HG02885 (cell line): ENCODE measurements at regions not wholly inside any gene's neighbourhood (a gene's known extent, or its start where the extent isn't known, plus 50 kb on each side); places are given as distances from the start of the nearest gene placed in this dataset.
A peak's percentile ranks its signal among the peaks of the same experiment; 100 is the strongest.

Experiments
- ATAC-seq: cut with Tn5 transposase; IDR thresholded peaks from one replicate; pipeline ENCODE4 v1.9.1; 2021; ENCODE audit warnings: mild to moderate bottlenecking; ENCODE audit not compliant: unreplicated experiment, poor library complexity

DNA sequence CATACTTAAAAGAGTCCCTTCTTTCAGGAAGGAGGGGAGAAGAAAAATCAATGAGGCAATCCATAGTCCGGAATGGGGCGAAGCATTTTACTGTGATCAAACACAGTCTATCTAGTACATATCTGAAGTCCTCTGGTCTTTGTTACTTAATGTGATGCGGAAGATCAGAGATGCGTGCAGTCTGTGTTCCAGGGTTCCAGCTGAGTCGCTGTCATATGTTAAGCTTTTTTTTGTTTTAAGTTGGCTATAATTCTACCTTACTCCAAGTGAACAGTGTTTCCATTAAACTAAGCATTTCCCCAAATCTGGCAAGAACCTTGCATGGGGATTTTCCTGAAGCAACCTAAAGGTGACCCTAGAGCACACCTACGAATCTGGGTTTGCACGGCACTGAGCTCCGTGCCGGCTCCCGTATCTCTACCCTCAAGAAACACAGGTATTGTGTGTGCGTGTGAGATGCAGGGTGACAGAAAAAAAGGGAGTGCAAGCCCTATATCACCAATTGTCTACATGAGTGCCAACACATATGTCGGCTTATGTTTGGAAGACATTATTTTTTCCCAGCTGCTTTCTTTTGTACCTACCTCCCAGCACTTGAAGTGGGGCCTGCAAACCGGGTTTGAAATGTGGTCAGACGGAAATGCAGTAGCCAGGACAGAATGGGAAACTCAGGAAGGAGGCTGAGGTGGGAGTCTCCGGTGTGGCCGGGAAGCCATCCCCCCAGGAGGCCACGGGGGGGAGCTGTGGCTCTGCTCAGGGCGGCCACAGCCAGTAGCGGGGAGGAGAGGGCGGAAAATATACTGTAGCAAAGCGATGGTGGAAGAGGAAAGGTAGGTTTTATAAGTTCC lies 435.8 kb upstream of the MGMT start:
- peak; percentile 69 for ATAC-seq

- no peak for ATAC-seq
Measured at GRCh38 chr10:129031844-129032150, 435.2 kb upstream of the MGMT start.

DNA sequence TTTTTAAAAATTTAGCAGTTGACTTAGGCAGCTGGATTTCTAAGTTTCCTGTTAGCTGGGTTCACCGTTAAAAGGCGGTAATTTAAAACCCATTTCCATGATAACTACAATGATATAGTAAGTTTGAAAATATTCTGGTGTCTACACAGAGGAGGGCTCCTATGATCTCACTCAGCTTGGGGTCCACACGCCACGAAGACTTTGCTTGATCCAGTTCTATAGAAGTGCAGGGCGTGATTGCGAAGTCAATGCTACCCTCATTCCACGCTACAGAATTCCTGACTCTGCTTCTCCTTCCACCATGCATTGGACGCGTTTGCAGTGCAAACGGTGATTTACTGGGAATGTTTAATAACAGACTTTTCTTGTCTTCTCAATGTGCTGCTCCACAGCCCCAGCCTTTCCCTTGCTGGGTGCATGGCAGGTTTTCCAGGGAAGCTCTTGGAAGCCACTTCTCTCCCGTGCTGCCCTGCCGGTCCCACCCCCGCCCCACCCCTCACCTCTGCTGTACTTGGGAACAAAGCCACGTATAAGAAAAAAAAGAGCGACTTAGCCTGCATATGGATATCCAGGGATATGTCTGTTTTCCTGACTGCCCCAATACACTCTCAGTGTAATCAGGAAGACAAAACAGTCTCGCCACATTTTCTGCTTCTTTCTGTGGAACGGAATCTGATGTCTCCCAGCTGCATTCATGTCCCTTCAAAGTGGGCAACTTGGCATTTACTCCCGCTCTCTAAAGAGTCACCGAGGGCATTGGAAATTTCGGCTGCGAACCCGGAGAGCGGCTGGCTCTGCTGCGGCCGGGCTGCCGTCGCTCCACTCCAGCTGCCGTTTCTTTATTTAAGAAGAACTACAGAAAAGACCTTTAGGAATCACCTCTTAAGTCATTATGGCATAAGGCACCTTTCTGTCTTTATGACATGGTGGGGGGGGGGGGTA lies 434.4 kb upstream of the MGMT start:
- no peak for ATAC-seq

DNA sequence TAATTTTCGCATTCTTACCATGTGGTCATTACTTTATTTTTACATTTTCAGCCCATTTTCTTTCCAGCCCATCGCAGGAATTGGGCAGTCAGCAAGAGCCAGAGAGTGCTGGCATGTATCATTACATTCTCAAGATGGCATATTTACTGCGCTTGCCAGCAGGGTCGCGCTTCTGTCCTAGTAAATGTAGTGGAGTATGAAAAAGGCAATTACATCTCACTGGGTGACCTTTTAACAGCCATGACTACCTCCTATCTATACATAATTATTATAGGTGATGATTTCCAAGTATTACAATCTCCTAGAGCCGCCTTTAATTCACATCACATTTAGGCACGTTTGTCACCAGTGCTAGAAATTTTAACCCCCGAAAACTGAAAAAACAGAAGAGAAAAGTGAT lies 433.7 kb upstream of the MGMT start:
- ATAC-seq = no peak

DNA sequence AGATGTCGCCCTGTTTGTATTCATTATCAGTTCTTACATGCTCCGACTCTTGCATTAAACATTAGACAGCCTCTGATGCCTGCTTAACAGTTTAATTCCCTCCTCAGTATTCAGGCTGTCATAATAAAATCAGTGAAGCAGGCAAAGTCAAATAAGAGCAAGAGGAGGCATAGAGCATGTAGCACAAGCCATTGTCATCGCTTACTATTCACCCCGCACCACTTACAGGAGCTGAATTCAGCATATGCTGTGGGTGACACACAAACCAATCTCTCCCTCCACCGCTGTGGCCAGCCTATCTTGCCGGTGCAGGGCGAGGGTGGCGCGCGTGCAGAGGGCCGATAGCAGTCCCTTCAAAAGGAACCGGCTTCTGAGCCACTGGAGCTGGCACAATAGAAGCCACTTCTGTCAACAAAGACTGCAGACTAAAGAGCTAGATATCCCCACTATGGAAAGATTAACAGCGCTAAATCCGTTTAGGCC lies 433.2 kb upstream of the MGMT start:
- ATAC-seq = no peak

DNA sequence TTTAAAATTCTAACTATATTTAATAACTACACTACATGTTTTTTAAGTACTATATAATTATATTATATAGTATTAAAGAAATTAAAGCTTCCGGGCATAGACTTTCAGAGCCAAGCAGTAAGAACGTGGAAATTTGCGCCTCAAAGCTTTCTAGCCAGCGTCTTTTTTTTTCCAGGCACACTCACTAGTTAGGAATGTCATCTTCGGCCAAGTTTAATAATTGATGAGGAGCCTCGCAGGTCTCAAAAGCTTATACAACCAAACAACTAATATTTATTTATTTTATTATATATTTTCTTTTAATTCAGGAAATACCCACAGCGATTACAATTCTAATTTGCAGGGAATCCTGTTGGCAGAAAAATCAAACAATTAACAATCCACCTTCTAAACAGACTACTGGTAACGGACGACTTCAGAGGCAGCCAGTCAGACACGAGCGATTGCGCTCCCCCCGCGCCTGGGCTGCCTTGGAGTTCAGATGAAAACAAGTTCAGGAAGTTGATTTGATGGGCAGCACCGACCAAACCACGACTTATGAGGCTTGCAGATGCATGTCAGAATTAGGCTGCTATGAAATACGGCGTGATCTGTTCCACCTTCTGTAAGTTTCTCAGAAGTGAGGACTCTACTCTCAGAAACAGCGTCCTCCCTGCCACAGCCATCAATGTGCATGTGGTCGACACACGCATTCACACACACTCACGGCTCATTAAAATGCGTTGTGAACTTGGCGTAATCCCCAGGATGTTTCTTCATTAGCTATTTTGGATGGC lies 431.8 kb upstream of the MGMT start:
- ATAC-seq = no peak

- ATAC-seq = no peak
Measured at GRCh38 chr10:129038522-129038921, 428.5 kb upstream of the MGMT start.

DNA sequence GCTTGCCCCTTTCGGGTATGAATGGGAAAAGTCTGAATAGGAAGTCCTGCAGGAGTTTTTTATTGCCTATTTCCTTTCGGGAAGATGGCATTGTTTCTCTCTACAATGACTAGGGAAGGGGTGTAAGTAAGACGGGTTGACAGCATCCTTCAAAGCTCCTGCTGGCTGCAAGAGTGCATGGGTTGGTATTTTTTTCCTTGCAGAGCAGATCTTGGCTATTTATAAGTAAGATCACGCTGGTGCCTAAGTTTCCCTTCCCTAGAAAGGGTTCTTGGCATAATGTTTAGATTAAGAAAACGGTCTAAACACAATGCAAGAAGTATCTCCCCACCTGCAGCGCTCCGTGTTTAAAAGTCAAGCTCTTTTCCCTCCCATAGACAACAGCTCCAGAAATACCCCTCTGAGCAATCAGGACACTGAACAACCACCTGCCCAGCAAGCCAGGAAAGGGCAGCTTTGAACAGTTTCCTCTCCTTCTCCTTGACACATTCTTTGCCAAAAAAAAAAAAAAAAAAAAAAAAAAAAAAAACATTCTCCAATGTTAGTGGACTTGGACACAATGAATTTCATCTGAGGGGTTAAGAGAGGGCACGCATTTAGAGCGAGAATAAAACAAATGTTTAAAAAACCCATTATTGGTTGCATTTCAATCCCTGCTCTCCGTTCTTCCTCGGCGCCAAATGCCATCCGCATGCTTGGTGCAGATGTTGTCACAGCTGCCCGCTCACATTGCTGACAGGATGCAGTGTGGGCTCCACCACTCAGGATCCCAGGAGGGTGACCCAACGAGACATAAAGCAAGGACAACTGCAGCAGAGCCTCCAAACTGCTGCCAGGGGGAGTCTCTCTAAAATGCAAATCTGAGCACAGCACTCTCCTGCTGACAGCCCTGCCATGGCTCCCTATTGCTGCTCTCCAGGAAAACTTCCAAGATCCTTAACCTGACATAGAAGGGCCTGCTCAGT lies 427.4 kb upstream of the MGMT start:
- no peak for ATAC-seq

GRCh38 chr10:129040377-129040776 lies 426.7 kb upstream of the MGMT start:
- ATAC-seq = no peak

DNA sequence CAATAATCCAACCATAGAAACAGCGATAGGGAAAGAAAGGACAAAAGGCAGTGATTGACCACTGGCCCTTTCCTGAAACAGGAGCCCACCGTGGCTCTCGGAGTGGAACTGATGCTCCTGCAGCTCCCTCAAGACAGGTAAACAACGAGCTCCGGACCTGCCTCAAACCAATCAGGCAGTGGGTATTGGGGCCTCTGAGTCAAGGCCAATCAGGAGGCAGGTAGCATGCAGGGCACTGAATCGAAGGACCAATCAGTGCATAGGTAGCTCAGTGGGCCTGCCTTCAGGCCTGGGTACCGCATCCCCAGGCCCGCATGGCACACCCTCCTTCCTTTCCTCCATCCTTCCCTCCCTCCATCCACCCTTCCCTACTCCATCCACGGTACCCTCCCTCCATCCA lies 425.1 kb upstream of the MGMT start:
- no peak for ATAC-seq

- no peak for ATAC-seq
Measured at GRCh38 chr10:129042776-129043595, 424.1 kb upstream of the MGMT start.

DNA sequence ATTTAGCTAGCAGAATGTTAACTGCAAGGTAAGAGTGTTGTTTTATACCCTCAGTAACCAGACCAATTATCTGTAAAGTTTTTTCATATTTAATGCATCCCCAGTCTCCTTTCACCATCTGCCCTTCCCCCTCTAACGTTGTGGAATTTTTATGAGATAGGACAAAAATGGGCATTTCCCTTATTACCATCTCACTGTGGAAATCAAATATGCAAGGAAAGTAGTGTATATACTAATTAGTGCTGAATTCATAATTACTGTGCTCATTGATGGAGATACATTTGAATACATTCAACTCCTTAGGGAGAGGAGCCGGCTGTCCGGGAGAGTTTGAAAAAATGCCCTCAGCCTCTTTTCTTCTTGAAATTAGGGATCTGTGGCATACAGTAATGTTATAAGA lies 423.4 kb upstream of the MGMT start:
- no peak for ATAC-seq

DNA sequence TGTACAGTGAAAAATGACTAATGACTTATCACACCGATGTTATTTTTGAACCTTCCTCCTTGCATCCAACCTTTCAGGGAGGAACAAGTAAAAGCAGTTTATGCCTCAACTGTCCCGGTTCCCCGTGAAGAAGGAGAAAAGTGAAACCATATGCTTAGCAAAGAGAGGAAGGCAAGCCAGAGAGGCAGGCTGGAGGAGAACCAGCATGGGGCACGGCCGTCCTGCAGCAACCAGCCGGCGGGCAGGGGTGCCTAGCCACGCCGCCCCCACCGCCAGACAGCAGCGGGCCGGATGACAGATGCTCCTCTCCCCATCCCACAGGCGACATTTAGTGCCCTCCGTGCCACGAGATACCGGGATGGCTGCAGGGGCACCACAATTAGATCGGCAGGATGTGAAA lies 421.4 kb upstream of the MGMT start:
- ATAC-seq = no peak

- no peak for ATAC-seq
Measured at GRCh38 chr10:129046065-129046681, 420.9 kb upstream of the MGMT start.

- ATAC-seq = no peak
Measured at GRCh38 chr10:129046962-129047361, 420.1 kb upstream of the MGMT start.

DNA sequence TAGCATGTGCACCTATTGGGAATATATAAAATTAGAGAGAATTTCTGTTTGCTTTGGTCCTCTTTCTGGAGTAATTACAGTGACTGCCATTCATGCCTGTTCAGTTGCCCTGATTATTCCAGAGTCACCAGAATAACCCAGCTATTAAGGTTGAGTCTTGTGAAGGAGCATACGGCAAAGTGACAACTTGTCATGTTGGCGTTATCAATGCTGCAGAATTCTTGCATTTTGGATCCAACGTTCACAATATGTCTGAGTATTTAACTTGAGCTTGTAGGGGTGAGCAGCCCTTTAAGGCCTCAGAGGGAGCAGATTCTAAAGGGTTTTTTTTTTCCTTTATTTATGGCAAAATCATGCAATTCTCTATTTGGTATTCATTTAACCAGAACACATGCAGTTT lies 419.4 kb upstream of the MGMT start:
- no peak for ATAC-seq

- no peak for ATAC-seq
Measured at GRCh38 chr10:129048513-129048912, 418.5 kb upstream of the MGMT start.

DNA sequence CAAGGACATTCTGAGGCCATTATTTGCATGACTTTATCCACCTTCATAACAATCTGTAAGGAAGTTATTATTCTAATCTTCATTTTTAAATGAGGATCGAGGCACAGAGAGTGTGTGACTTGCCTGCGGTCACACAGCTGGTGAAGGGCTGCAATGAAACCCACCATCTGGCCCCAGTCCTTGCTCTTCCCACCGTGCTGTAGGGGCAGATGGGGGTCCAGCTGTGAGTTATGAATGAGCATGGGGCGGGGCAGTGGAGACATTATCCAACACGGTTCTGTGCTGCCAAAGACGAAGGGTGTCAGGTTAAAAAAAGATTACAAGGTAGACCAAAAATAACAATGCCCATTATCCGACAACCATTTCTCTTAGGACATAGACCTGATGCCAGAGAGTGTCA lies 417.5 kb upstream of the MGMT start:
- no peak for ATAC-seq
